ENCODE measurements at regions not wholly inside any gene's neighbourhood (a gene's known extent, or its start where the extent isn't known, plus 50 kb on each side); places are given as distances from the start of the nearest gene placed in this dataset.
"Not testable (repeated sequence)": the region's sequence is repeated elsewhere in the genome, so short reads cannot be mapped to it uniquely, and the experiment has no call there.

- DNase-seq (ENCODE audit: low spot score): no peak
Observed at GRCh38 chr2:61677306-61677705, 139.2 kb upstream of the XPO1 start.

- DNase-seq (ENCODE audit: low spot score): no peak
Observed at GRCh38 chr2:61675204-61675603, 137.0 kb upstream of the XPO1 start.

GRCh38 chr2:61671561-61672315 lies 133.6 kb upstream of the XPO1 start:
- no peak for DNase-seq (ENCODE audit: low spot score)

GRCh38 chr2:61670591-61671501 lies 132.7 kb upstream of the XPO1 start:
- no peak for DNase-seq (ENCODE audit: low spot score)

GRCh38 chr2:61664190-61664589 lies 126.0 kb upstream of the XPO1 start:
- DNase-seq (ENCODE audit: low spot score): no peak

GRCh38 chr2:61662990-61663389 lies 124.8 kb upstream of the XPO1 start:
- no peak for DNase-seq (ENCODE audit: low spot score)

- DNase-seq (ENCODE audit: low spot score): no peak
Observed at GRCh38 chr2:61660511-61661388, 122.6 kb upstream of the XPO1 start.

- DNase-seq (ENCODE audit: low spot score): peak; percentile 34
Observed at GRCh38 chr2:61658841-61659780, 121.0 kb upstream of the XPO1 start.

- not testable (repeated sequence) for DNase-seq (ENCODE audit: low spot score)
Observed at GRCh38 chr2:61649946-61650345, 111.8 kb upstream of the XPO1 start.

- DNase-seq (ENCODE audit: low spot score): no peak
Observed at GRCh38 chr2:61649021-61649420, 110.9 kb upstream of the XPO1 start.

- DNase-seq (ENCODE audit: low spot score): no peak
Observed at GRCh38 chr2:61647044-61647443, 108.9 kb upstream of the XPO1 start.

- no peak for DNase-seq (ENCODE audit: low spot score)
Observed at GRCh38 chr2:61645911-61646310, 107.8 kb upstream of the XPO1 start.

GRCh38 chr2:61643153-61643552 lies 105.0 kb upstream of the XPO1 start:
- not testable (repeated sequence) for DNase-seq (ENCODE audit: low spot score)

- no peak for DNase-seq (ENCODE audit: low spot score)
Observed at GRCh38 chr2:61640406-61640805, 102.2 kb upstream of the XPO1 start.

- no peak for DNase-seq (ENCODE audit: low spot score)
Observed at GRCh38 chr2:61639721-61640120, 101.6 kb upstream of the XPO1 start.

- DNase-seq (ENCODE audit: low spot score): no peak
Observed at GRCh38 chr2:61636686-61637085, 98.5 kb upstream of the XPO1 start.

GRCh38 chr2:61634512-61634911 lies 96.4 kb upstream of the XPO1 start:
- no peak for DNase-seq (ENCODE audit: low spot score)

GRCh38 chr2:61633250-61633649 lies 95.1 kb upstream of the XPO1 start:
- DNase-seq (ENCODE audit: low spot score): no peak

GRCh38 chr2:61632276-61633169 lies 94.4 kb upstream of the XPO1 start:
- no peak for DNase-seq (ENCODE audit: low spot score)

- DNase-seq (ENCODE audit: low spot score): no peak
Observed at GRCh38 chr2:61631321-61631720, 93.2 kb upstream of the XPO1 start.

Measured in hematopoietic multipotent progenitor cell treated with erythropoietin and hydrocortisone succinate and interleukin-3 and kit ligand, for 15 days (in vitro differentiated cells).